Small intestine (tissue), 7 donors: ENCODE measurements at regions not wholly inside any gene's neighbourhood (a gene's known extent, or its start where the extent isn't known, plus 50 kb on each side); places are given as distances from the start of the nearest gene placed in this dataset.

Source experiments
- DNase-seq, 2 donors: peaks; one replicate each; pipeline versions ENCODE4 v3.0.0 to v3.0.0-alpha.2; 2013
- FAIRE-seq: peaks from 2 replicates; lab custom pipeline; 2012; peaks lifted over from hg19 to GRCh38; lab: Jason Lieb, UNC
- H3K27ac ChIP-seq, 3 donors: one replicate each; pipeline ENCODE4 v1.5.1; 2013; ENCODE audit warnings: low read length in 2 of 3, mild to moderate bottlenecking in 2 of 3, control low read depth in 1 of 3, inconsistent platforms in 1 of 3, low read depth in 1 of 3, moderate library complexity in 1 of 3
- H3K27me3 ChIP-seq, 3 donors: one replicate each; pipeline ENCODE4 v1.6.1; 2013; ENCODE audit warnings: low read length in 3 of 3, inconsistent platforms in 1 of 3; ENCODE audit not compliant: control insufficient read depth in 3 of 3, insufficient read depth in 3 of 3
- H3K36me3 ChIP-seq, 3 donors: one replicate each; pipeline ENCODE4 v1.6.1; 2013; ENCODE audit warnings: low read length in 3 of 3, inconsistent platforms in 1 of 3, low read depth in 1 of 3, mild to moderate bottlenecking in 1 of 3, moderate library complexity in 1 of 3; ENCODE audit not compliant: control insufficient read depth in 3 of 3, insufficient read depth in 2 of 3
- H3K4me1 ChIP-seq, 3 donors: one replicate each; pipeline ENCODE4 v1.6.1; 2013; ENCODE audit warnings: low read length in 2 of 3, inconsistent platforms in 1 of 3, low read depth in 1 of 3, mild to moderate bottlenecking in 1 of 3, moderate library complexity in 1 of 3; ENCODE audit not compliant: control insufficient read depth in 3 of 3, insufficient read depth in 2 of 3
- H3K4me3 ChIP-seq, 3 donors: one replicate each; pipeline ENCODE4 v1.5.1; 2013; ENCODE audit warnings: low read length in 3 of 3, control low read depth in 1 of 3, inconsistent platforms in 1 of 3, low read depth in 1 of 3, mild to moderate bottlenecking in 1 of 3, moderate library complexity in 1 of 3
- H3K9me3 ChIP-seq, 2 donors: one replicate each; pipeline ENCODE4 v1.6.1; 2013; ENCODE audit warnings: low read depth in 1 of 2, low read length in 1 of 2; ENCODE audit not compliant: control insufficient read depth in 2 of 2, insufficient read depth in 1 of 2
- WGBS, 3 donors: extraction: QIAGEN DNeasy Blood & Tissue Kit; methylation state at CpG; one replicate each; pipeline ENCODE4 v1.1.7; 2013; 5-methylcytosine and 5-hydroxymethylcytosine counted together
- donor health status: healthy with polysubstance abuse.
- donor health status: control.
- donor health status: control.
- donor health status: Bipolar disorder and iron deficiency.
- donor health status: healthy.

DNA sequence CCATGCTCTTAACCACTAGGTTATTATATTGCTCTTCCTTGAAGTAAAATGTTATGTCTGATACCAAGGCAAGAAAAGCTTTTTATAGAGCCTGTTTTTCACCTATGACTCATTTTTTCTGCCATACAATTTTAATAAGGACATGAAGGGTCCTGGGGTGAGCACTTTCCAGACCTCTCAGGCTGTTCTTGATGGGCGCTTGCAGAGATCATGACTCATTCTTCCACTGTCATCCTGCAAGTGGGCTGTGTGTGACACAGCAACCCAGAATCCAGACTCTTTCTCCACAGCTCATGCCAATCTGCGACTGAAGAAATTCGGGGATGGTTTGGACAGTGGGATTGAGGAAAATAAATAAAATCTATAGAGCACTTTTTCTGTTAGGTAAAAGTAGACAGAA, 506.7 kb upstream of the NBEA start:
- 82 to 84% (median 83%) methylated on average over 3 of the region's 3 CpGs for WGBS, 3 donors
- no peak for FAIRE-seq
- no peak overlapping the region for H3K4me3 ChIP-seq
- no peaks in the 10 kb centered on the region for H3K27me3 ChIP-seq
- no peak overlapping the region for H3K27ac ChIP-seq
- DNase-seq: no peak
- no peaks in the 10 kb centered on the region for H3K36me3 ChIP-seq
- no peaks in the 10 kb centered on the region for H3K4me1 ChIP-seq
- H3K9me3 ChIP-seq: no peaks in the 10 kb centered on the region

DNA sequence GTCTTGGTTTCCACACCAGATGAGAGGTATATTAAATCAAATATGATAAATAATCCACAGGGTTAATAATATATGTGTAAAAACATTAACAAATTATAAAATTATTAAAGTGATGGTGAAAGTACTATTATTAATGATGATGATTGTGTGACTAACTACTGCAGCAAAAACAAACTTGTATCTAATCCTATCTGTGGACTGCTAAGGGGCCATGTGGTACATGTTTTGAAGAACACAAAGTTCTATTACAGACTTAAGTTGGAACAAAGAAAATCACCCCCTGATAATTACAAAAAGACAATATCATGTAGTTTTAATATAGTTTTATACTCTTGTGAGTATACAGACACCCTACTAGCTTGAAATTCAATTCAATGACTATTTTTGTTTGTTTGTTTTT, 504.2 kb upstream of the NBEA start:
- Histone ChIP-seq H3K27ac (no peak overlapping the region), H3K4me3 (no peak overlapping the region), H3K36me3 (no peaks in the 10 kb centered on the region), H3K9me3 (no peaks in the 10 kb centered on the region), H3K27me3 (no peaks in the 10 kb centered on the region), H3K4me1 (no peaks in the 10 kb centered on the region)
- no peak for FAIRE-seq
- DNase-seq: no peak

DNA sequence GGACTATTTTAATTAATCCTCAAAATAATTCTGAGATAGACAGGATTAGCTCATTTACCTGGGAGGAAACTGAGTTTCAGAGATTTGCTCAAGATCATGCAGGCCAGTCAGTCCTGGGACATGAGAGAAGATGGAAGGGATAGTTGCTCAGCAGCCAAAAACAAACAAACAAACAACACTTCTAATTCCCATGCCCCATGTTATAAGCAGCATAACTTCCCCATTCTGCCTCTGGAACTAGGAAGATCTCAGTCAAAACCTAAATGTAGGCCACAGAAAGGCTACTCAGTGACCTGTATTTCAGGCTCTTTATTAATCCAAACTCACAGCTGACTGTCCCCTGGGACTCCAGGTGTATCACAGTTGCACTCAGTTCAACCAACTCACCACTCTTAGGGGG, 489.2 kb upstream of the NBEA start:
- no peak for FAIRE-seq
- DNase-seq: no peak
- Histone ChIP-seq H3K4me3 (no peak overlapping the region), H3K4me1 (no peaks in the 10 kb centered on the region), H3K9me3 (no peaks in the 10 kb centered on the region), H3K27ac (no peak overlapping the region), H3K27me3 (no peaks in the 10 kb centered on the region), H3K36me3 (no peaks in the 10 kb centered on the region)

DNA sequence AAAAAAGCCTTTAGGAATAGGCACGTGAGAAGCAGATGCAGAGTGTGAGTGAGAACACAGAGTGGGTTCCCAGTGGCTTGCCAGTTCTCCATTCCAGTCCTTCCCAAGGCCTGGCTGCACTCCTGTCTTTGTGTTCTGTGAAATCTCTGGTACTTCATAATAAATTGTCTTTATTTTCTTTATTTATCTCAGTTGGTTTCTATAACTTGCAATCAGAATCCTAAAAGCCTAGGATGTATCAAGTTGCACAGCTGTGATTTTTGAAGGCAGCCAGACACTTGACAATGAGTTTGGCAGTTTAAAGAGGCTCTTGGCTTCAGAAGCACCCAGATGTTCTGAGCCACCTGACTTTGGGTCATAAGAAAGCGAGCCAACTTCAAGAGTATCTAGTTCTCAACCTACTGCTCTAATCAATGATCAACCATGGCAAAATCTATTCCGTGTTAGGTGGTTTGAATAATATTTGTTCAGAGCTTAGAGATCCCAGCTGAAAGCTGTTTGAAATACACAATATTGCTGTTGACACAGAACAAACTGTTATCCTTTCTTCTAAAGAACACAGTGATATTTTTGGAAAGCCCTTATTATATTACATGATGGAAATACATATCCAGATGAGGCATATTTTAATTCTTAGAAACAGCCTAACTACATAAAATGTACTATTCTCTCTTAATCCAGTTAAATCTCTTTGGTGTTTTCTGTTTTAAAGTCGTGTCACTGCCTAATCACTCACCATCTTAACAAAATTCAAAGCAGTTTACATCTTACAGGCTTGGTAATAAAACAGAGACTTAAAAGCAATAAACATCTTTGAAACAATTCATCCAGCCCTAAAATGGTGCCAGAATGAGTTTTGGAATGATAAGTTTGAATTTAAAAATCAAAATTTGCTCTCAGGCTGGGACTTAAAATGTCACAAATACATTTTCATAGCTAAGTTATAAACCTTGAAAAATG, 483.0 kb upstream of the NBEA start:
- FAIRE-seq (no peak), DNase-seq (peak in 1 of 2 donors; percentile 6)
- no peaks in the 10 kb centered on the region for H3K36me3 ChIP-seq
- H3K27ac ChIP-seq: no peak overlapping the region
- H3K4me1 ChIP-seq: no peaks in the 10 kb centered on the region
- no peaks in the 10 kb centered on the region for H3K9me3 ChIP-seq
- no peaks in the 10 kb centered on the region for H3K27me3 ChIP-seq
- H3K4me3 ChIP-seq: no peak overlapping the region
- 22 to 39% (median 29%) methylated on average over 4 of the region's 4 CpGs for WGBS, 3 donors

DNA sequence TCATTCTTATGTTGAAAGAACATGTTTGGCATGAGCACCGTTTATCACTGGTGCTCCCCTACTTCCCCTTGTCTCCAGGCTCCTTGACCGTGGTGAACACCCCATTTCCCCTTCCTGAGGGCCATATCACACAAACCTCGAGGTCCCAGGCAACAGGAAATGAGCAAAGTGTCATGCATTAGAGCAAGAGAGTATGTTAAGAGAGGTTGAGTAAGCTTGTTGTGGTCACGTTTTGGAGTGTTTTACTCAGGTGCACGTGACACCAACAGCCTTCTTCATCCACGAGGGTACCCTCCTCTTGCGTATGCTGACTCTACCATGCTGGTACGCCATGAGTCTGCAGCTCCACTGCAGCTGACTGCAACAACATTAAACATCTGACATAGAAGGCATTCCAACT, 482.2 kb upstream of the NBEA start:
- Histone ChIP-seq H3K4me3 (no peak overlapping the region), H3K9me3 (no peaks in the 10 kb centered on the region), H3K4me1 (no peaks in the 10 kb centered on the region), H3K27ac (no peak overlapping the region), H3K36me3 (no peaks in the 10 kb centered on the region), H3K27me3 (no peaks in the 10 kb centered on the region)
- DNase-seq: no peak
- WGBS, 3 donors: 50 to 55% (median 52%) methylated on average over 8 of the region's 8 CpGs
- no peak for FAIRE-seq

DNA sequence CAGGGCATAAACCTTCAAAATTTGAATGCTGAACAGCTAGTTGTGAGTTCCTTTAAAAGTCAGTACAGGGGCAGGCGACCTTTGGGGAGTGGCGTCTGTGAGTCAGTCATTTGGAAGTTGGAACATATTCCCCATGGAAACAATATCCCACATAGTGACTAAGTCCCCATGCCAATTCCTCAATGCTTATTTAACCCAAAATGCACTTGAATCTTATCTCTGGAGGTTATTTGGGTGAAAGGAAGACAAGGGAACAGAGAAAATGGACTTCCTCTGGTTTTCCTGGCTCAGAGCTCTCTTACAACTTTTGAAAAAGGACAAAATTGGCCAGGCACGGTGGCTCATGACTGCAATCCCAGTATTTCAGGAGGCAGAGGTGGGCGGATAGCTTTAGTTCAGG, 479.2 kb upstream of the NBEA start:
- Histone ChIP-seq H3K27ac (no peak overlapping the region), H3K4me3 (no peak overlapping the region), H3K36me3 (no peaks in the 10 kb centered on the region), H3K4me1 (no peaks in the 10 kb centered on the region), H3K9me3 (no peaks in the 10 kb centered on the region), H3K27me3 (no peaks in the 10 kb centered on the region)
- 66 to 79% (median 70%) methylated on average over 4 of the region's 4 CpGs for WGBS, 3 donors
- DNase-seq: no peak
- no peak for FAIRE-seq

DNA sequence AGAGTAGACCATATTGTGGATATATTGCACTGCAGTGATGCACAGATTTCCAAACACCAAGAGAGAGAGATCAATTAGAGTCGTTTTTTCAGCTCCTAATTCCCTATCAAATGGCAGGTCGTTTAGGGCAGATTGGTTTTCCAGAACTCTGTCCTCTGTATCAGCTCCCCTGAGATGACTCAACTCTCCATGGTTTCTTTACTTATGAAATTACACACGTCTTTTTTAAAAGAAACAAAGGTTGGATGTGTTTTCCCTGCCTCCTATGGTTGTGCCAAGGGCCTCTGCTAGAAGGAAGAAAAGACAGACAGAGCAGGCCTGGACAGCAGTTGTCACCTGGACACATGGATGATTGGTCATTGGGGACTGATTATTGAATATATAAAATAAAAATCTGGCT, 478.1 kb upstream of the NBEA start:
- no peak overlapping the region for H3K27ac ChIP-seq
- no peak for FAIRE-seq
- no peak for DNase-seq
- H3K27me3 ChIP-seq: no peaks in the 10 kb centered on the region
- H3K4me3 ChIP-seq: no peak overlapping the region
- no peaks in the 10 kb centered on the region for H3K9me3 ChIP-seq
- 6 to 42% (median 16%) methylated on average over 3 of the region's 3 CpGs for WGBS, 3 donors
- H3K4me1 ChIP-seq: no peaks in the 10 kb centered on the region
- H3K36me3 ChIP-seq: no peaks in the 10 kb centered on the region

DNA sequence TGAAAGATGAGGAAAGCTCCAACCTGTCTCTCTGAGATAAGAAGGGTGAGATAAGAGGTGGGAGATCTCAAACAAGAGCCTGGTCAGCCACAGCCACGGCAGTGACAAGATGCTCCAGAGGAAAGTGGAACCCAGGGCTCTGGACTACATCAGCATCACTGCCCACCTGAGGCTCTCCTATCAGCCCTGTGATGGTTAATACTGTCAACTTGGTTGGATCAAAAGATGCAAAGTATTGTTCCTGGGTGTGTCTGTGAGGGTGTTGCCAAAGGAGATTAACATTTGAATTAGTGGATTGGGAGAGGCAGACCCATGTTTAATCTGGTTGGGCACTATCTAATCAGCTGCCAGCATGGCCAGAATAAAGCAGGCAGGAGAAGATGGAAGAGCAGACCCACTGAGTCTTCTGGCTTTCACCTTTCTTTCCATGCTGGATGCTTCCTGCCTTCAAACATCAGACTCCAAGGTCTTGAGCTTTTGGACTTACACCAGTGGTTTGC, 476.6 kb upstream of the NBEA start:
- Histone ChIP-seq H3K4me1 (no peaks in the 10 kb centered on the region), H3K4me3 (no peak overlapping the region), H3K36me3 (no peaks in the 10 kb centered on the region), H3K9me3 (no peaks in the 10 kb centered on the region), H3K27me3 (no peaks in the 10 kb centered on the region), H3K27ac (no peak overlapping the region)
- FAIRE-seq (no peak), DNase-seq (no peak)
- 38 to 60% (median 38%) methylated on average over 1 of the region's 1 CpG for WGBS, 3 donors
